ENCODE measurements at regions not wholly inside any gene's neighbourhood (a gene's known extent, or its start where the extent isn't known, plus 50 kb on each side); places are given as distances from the start of the nearest gene placed in this dataset.
"Not testable (repeated sequence)": the region's sequence is repeated elsewhere in the genome, so short reads cannot be mapped to it uniquely, and the experiment has no call there.

GRCh38 chr5:62192958-62193357 lies 113.0 kb upstream of the KIF2A start (continued):
- no peak for TF ChIP-seq KDM5A (IDR thresholded peaks at IDR 0.05; ENCODE audit: low read length)
- TF ChIP-seq, protein P1, sequence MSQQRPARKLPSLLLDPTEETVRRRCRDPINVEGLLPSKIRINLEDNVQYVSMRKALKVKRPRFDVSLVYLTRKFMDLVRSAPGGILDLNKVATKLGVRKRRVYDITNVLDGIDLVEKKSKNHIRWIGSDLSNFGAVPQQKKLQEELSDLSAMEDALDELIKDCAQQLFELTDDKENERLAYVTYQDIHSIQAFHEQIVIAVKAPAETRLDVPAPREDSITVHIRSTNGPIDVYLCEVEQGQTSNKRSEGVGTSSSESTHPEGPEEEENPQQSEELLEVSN (IDR thresholded peaks at IDR 0.05) = no peak

DNA sequence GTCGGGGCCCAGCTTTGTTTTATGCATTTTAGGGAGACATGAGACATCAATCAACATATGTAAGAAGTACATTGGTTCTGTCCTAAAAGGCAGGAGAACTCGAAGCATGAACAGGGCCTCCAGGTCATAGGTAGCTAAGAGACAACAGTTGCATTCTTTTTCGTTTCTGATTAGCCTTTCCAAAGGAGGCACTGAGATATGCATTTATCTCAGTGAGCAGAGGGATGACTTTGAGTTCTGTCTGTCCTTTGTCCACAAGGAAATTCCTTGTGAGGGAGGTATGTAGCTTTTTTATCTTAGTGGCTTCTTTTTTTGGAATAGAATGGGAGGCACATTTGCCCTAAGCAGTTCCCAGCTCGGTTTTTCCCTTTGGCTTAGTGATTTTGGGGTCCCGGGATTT lies 109.5 kb upstream of the KIF2A start:
- H3K4ac ChIP-seq (replicated peaks; ENCODE audit: insufficient read length, low read depth, low read length); H3K4me3 ChIP-seq (ENCODE audit: extremely low read depth in 1 of 4, insufficient read depth in 2 of 4, low read depth in 3 of 4, low read length in 4 of 4); POLR2A ChIA-PET (ENCODE audit: partially characterized antibody); H3K23me2 ChIP-seq (ENCODE audit: low read depth, low read length); H3K79me1 ChIP-seq (ENCODE audit: low read depth, low read length); H3K4me1 ChIP-seq (replicated peaks in 1 of 4; ENCODE audit: control insufficient read depth in 3 of 4, insufficient read depth in 4 of 4, low read length in 3 of 4); DNase-seq (ENCODE audit: low read depth in 1 of 2, low spot score in 2 of 2); H3K27me3 ChIP-seq (replicated peaks in 1 of 4; ENCODE audit: control insufficient read depth in 3 of 4, extremely low read depth in 1 of 4, insufficient read depth in 3 of 4, low read length in 3 of 4); H2BK120ac ChIP-seq (replicated peaks; ENCODE audit: low read depth, low read length); H2BK12ac ChIP-seq (ENCODE audit: low read depth, low read length); H3K23ac ChIP-seq (ENCODE audit: insufficient read length); H3K9ac ChIP-seq (replicated peaks in 1 of 4; ENCODE audit: extremely low read depth in 1 of 4, low read depth in 3 of 4, low read length in 3 of 4); H2BK20ac ChIP-seq (ENCODE audit: low read length); H3K36me3 ChIP-seq (ENCODE audit: control insufficient read depth in 2 of 4, insufficient read depth in 4 of 4, low read length in 3 of 4); H4K8ac ChIP-seq (ENCODE audit: extremely low read depth, insufficient read depth, low read length); H3K18ac ChIP-seq (ENCODE audit: extremely low read depth, low read length); H4K5ac ChIP-seq (ENCODE audit: insufficient read length, low read depth, low read length); H2AFZ ChIP-seq (ENCODE audit: low read length); H3K14ac ChIP-seq (ENCODE audit: insufficient read length); H2BK5ac ChIP-seq (ENCODE audit: low read depth, low read length); H3K56ac ChIP-seq (replicated peaks; ENCODE audit: insufficient read length, low read depth, low read length); H4K91ac ChIP-seq (replicated peaks; ENCODE audit: insufficient read length, low read length); H2AK5ac ChIP-seq (ENCODE audit: low read depth, low read length); FAIRE-seq; H2BK15ac ChIP-seq (ENCODE audit: low read length); H3K27ac ChIP-seq (ENCODE audit: low read depth, low read length); H3K4me2 ChIP-seq (ENCODE audit: insufficient read depth in 1 of 2, low read depth in 2 of 2, low read length in 2 of 2); H4K20me1 ChIP-seq (replicated peaks in 1 of 2; ENCODE audit: control insufficient read depth in 1 of 2, insufficient read depth in 2 of 2, low read length in 2 of 2); H3K79me2 ChIP-seq (ENCODE audit: control insufficient read depth in 1 of 2, insufficient read depth in 2 of 2, low read length in 2 of 2): not testable (repeated sequence)
- peaks cover 14 to 17% of the 10 kb centered on the region in 2 experiments; a peak in 3 of 4 replicates for H3K9me3 ChIP-seq (ENCODE audit: insufficient read depth in 2 of 2, low read depth in 1 of 2, low read length in 1 of 2)
- WGBS, 2 experiments (ENCODE audit: extremely low coverage in 1 of 2, insufficient coverage in 1 of 2, insufficient read length in 1 of 2, insufficient replicate concordance in 2 of 2, low coverage in 1 of 2, low lambda C conversion rate in 2 of 2, missing lambda C conversion rate in 1 of 2) = 87% methylated on average over 5 of the region's 5 CpGs; no CpG with 5 or more reads in 1 of the 2 experiments
- CTCF ChIA-PET (ENCODE audit: partially characterized antibody) = interaction anchor here (0.8 to 3.1 kb wide), 4 partner anchors 10 to 47 kb away, joined by 3 to 16 read pairs (median 4); no protein-coding TSS in a partner anchor
